Small intestine (tissue), 7 donors: ENCODE measurements at regions not wholly inside any gene's neighbourhood (a gene's known extent, or its start where the extent isn't known, plus 50 kb on each side); places are given as distances from the start of the nearest gene placed in this dataset.
A peak's percentile ranks its signal among the peaks of the same experiment; 100 is the strongest.

ENCODE experiments used
- DNase-seq, 2 donors: peaks; one replicate each; pipeline versions ENCODE4 v3.0.0 to v3.0.0-alpha.2; 2013
- FAIRE-seq: peaks from 2 replicates; lab custom pipeline; 2012; peaks lifted over from hg19 to GRCh38; lab: Jason Lieb, UNC
- H3K27ac ChIP-seq, 3 donors: one replicate each; pipeline ENCODE4 v1.5.1; 2013; ENCODE audit warnings: low read length in 2 of 3, mild to moderate bottlenecking in 2 of 3, control low read depth in 1 of 3, inconsistent platforms in 1 of 3, low read depth in 1 of 3, moderate library complexity in 1 of 3
- H3K27me3 ChIP-seq, 3 donors: one replicate each; pipeline ENCODE4 v1.6.1; 2013; ENCODE audit warnings: low read length in 3 of 3, inconsistent platforms in 1 of 3; ENCODE audit not compliant: control insufficient read depth in 3 of 3, insufficient read depth in 3 of 3
- H3K36me3 ChIP-seq, 3 donors: one replicate each; pipeline ENCODE4 v1.6.1; 2013; ENCODE audit warnings: low read length in 3 of 3, inconsistent platforms in 1 of 3, low read depth in 1 of 3, mild to moderate bottlenecking in 1 of 3, moderate library complexity in 1 of 3; ENCODE audit not compliant: control insufficient read depth in 3 of 3, insufficient read depth in 2 of 3
- H3K4me1 ChIP-seq, 3 donors: one replicate each; pipeline ENCODE4 v1.6.1; 2013; ENCODE audit warnings: low read length in 2 of 3, inconsistent platforms in 1 of 3, low read depth in 1 of 3, mild to moderate bottlenecking in 1 of 3, moderate library complexity in 1 of 3; ENCODE audit not compliant: control insufficient read depth in 3 of 3, insufficient read depth in 2 of 3
- H3K4me3 ChIP-seq, 3 donors: one replicate each; pipeline ENCODE4 v1.5.1; 2013; ENCODE audit warnings: low read length in 3 of 3, control low read depth in 1 of 3, inconsistent platforms in 1 of 3, low read depth in 1 of 3, mild to moderate bottlenecking in 1 of 3, moderate library complexity in 1 of 3
- H3K9me3 ChIP-seq, 2 donors: one replicate each; pipeline ENCODE4 v1.6.1; 2013; ENCODE audit warnings: low read depth in 1 of 2, low read length in 1 of 2; ENCODE audit not compliant: control insufficient read depth in 2 of 2, insufficient read depth in 1 of 2
- WGBS, 3 donors: extraction: QIAGEN DNeasy Blood & Tissue Kit; methylation state at CpG; one replicate each; pipeline ENCODE4 v1.1.7; 2013; 5-methylcytosine and 5-hydroxymethylcytosine counted together
- donor health status: healthy with polysubstance abuse.
- donor health status: control.
- donor health status: control.
- donor health status: Bipolar disorder and iron deficiency.
- donor health status: healthy.

- FAIRE-seq (no peak), DNase-seq (no peak)
- Histone ChIP-seq H3K27ac (no peak overlapping the region), H3K27me3 (peaks cover 0 to 20% (median 0%) of the 10 kb centered on the region in 3 donors), H3K4me3 (no peak overlapping the region), H3K36me3 (no peaks in the 10 kb centered on the region), H3K9me3 (no peaks in the 10 kb centered on the region), H3K4me1 (no peaks in the 10 kb centered on the region)
- WGBS, 3 donors: 81 to 93% (median 87%) methylated on average over 5 of the region's 5 CpGs
Observed at GRCh38 chr2:54374591-54375364, 81.3 kb upstream of the SPTBN1 start.

GRCh38 chr2:54377451-54377850, 78.7 kb upstream of the SPTBN1 start:
- Histone ChIP-seq H3K4me1 (no peaks in the 10 kb centered on the region), H3K36me3 (no peaks in the 10 kb centered on the region), H3K27me3 (peaks cover 0 to 20% (median 0%) of the 10 kb centered on the region in 3 donors), H3K27ac (no peak overlapping the region), H3K9me3 (no peaks in the 10 kb centered on the region), H3K4me3 (no peak overlapping the region)
- no peak for DNase-seq
- no peak for FAIRE-seq
- WGBS, 3 donors: 84 to 88% (median 86%) methylated on average over 3 of the region's 3 CpGs

- no peaks in the 10 kb centered on the region for H3K4me1 ChIP-seq
- H3K4me3 ChIP-seq: no peak overlapping the region
- H3K36me3 ChIP-seq: no peaks in the 10 kb centered on the region
- DNase-seq (no peak), FAIRE-seq (no peak)
- peaks cover 0 to 20% (median 0%) of the 10 kb centered on the region in 3 donors for H3K27me3 ChIP-seq
- H3K9me3 ChIP-seq: no peaks in the 10 kb centered on the region
- 75 to 79% (median 75%) methylated on average over 10 of the region's 10 CpGs for WGBS, 3 donors
- H3K27ac ChIP-seq: no peak overlapping the region
Observed at GRCh38 chr2:54377901-54378493, 78.1 kb upstream of the SPTBN1 start.

GRCh38 chr2:54380670-54381069, 75.5 kb upstream of the SPTBN1 start:
- Histone ChIP-seq H3K9me3 (no peaks in the 10 kb centered on the region), H3K4me3 (no peak overlapping the region), H3K27me3 (peaks cover 0 to 20% (median 0%) of the 10 kb centered on the region in 3 donors), H3K4me1 (no peaks in the 10 kb centered on the region), H3K27ac (no peak overlapping the region), H3K36me3 (no peaks in the 10 kb centered on the region)
- FAIRE-seq (no peak), DNase-seq (no peak)
- WGBS, 3 donors: 86 to 91% (median 89%) methylated on average over 8 of the region's 8 CpGs

- H3K27ac ChIP-seq: no peak overlapping the region
- no peak overlapping the region for H3K4me3 ChIP-seq
- no peaks in the 10 kb centered on the region for H3K9me3 ChIP-seq
- H3K4me1 ChIP-seq: no peaks in the 10 kb centered on the region
- no peaks in the 10 kb centered on the region for H3K36me3 ChIP-seq
- H3K27me3 ChIP-seq: peaks cover 0 to 20% (median 0%) of the 10 kb centered on the region in 3 donors
- WGBS, 3 donors: 75 to 87% (median 81%) methylated on average over 5 of the region's 5 CpGs
- FAIRE-seq (no peak), DNase-seq (no peak)
Observed at GRCh38 chr2:54381293-54381692, 74.8 kb upstream of the SPTBN1 start.

- Histone ChIP-seq H3K4me1 (no peaks in the 10 kb centered on the region), H3K36me3 (no peaks in the 10 kb centered on the region), H3K27ac (no peak overlapping the region), H3K27me3 (peaks cover 0 to 11% (median 0%) of the 10 kb centered on the region in 3 donors), H3K4me3 (no peak overlapping the region), H3K9me3 (no peaks in the 10 kb centered on the region)
- 92 to 97% (median 95%) methylated on average over 4 of the region's 4 CpGs for WGBS, 3 donors
- DNase-seq (no peak), FAIRE-seq (no peak)
Observed at GRCh38 chr2:54382601-54383000, 73.5 kb upstream of the SPTBN1 start.

- Histone ChIP-seq H3K4me1 (no peaks in the 10 kb centered on the region), H3K27ac (no peak overlapping the region), H3K36me3 (no peaks in the 10 kb centered on the region), H3K4me3 (no peak overlapping the region), H3K27me3 (no peaks in the 10 kb centered on the region), H3K9me3 (no peaks in the 10 kb centered on the region)
- DNase-seq (peak in 1 of 2 donors; percentile 3), FAIRE-seq (no peak)
- WGBS, 3 donors: 35 to 72% (median 52%) methylated on average over 11 of the region's 11 CpGs
Observed at GRCh38 chr2:54384301-54385203, 71.6 kb upstream of the SPTBN1 start.

GRCh38 chr2:54385271-54385670, 70.9 kb upstream of the SPTBN1 start:
- DNase-seq (no peak), FAIRE-seq (no peak)
- Histone ChIP-seq H3K9me3 (no peaks in the 10 kb centered on the region), H3K27me3 (no peaks in the 10 kb centered on the region), H3K27ac (no peak overlapping the region), H3K36me3 (no peaks in the 10 kb centered on the region), H3K4me1 (no peaks in the 10 kb centered on the region), H3K4me3 (no peak overlapping the region)
- 83 to 96% (median 84%) methylated on average over 1 of the region's 1 CpG for WGBS, 3 donors
